ENCODE measurements at regions not wholly inside any gene's neighbourhood (a gene's known extent, or its start where the extent isn't known, plus 50 kb on each side); places are given as distances from the start of the nearest gene placed in this dataset.

GRCh38 chr12:88381466-88381865 lies 198.8 kb downstream of the KITLG start:
- no peak for TF ChIP-seq CTCF (IDR thresholded peaks at IDR 0.05; ENCODE audit: extremely low read depth in 1 of 2, insufficient read depth in 1 of 2, low read depth in 1 of 2, low read length in 2 of 2)
- no peak for TF ChIP-seq JUN (IDR thresholded peaks at IDR 0.05; ENCODE audit: borderline replicate concordance, insufficient read depth, insufficient read length, low read depth)
- TF ChIP-seq MAX (IDR thresholded peaks at IDR 0.05; ENCODE audit: insufficient read depth, insufficient read length), result no peak

Data from endothelial cell of umbilical vein (primary cell).